HG02852 (cell line): ENCODE measurements at regions not wholly inside any gene's neighbourhood (a gene's known extent, or its start where the extent isn't known, plus 50 kb on each side); places are given as distances from the start of the nearest gene placed in this dataset.

ENCODE experiments used
- ATAC-seq: cut with Tn5 transposase; IDR thresholded peaks from one replicate; pipeline ENCODE4 v1.9.1; 2021; ENCODE audit warnings: mild to moderate bottlenecking, moderate library complexity; ENCODE audit not compliant: unreplicated experiment

GRCh38 chr5:2610986-2611385, 140.5 kb downstream of the IRX2 start:
- ATAC-seq: no peak

- no peak for ATAC-seq
Measured at GRCh38 chr5:2608391-2608790, 143.1 kb downstream of the IRX2 start.

GRCh38 chr5:2607598-2607997, 143.9 kb downstream of the IRX2 start:
- ATAC-seq: no peak

- no peak for ATAC-seq
Measured at GRCh38 chr5:2603272-2603575, 148.3 kb downstream of the IRX2 start.

- no peak for ATAC-seq
Measured at GRCh38 chr5:2602451-2603271, 148.8 kb downstream of the IRX2 start.

- ATAC-seq: no peak
Measured at GRCh38 chr5:2598503-2598902, 153.0 kb downstream of the IRX2 start.

GRCh38 chr5:2594701-2595100, 156.8 kb downstream of the IRX2 start:
- no peak for ATAC-seq

GRCh38 chr5:2592766-2593165, 158.7 kb downstream of the IRX2 start:
- ATAC-seq: no peak

- ATAC-seq: no peak
Measured at GRCh38 chr5:2591777-2592453, 159.6 kb downstream of the IRX2 start.

GRCh38 chr5:2588850-2589501, 162.5 kb downstream of the IRX2 start:
- ATAC-seq: no peak

GRCh38 chr5:2587189-2588031, 164.1 kb downstream of the IRX2 start:
- no peak for ATAC-seq

- no peak for ATAC-seq
Measured at GRCh38 chr5:2586016-2586715, 165.3 kb downstream of the IRX2 start.

- ATAC-seq: no peak
Measured at GRCh38 chr5:2584579-2585269, 166.8 kb downstream of the IRX2 start.

- ATAC-seq: no peak
Measured at GRCh38 chr5:2582507-2582906, 169.0 kb downstream of the IRX2 start.

- ATAC-seq: no peak
Measured at GRCh38 chr5:2582106-2582505, 169.4 kb downstream of the IRX2 start.

GRCh38 chr5:2581418-2581817, 170.1 kb downstream of the IRX2 start:
- no peak for ATAC-seq

GRCh38 chr5:2579126-2579525, 172.4 kb downstream of the IRX2 start:
- ATAC-seq: no peak

GRCh38 chr5:2577312-2578036, 174.0 kb downstream of the IRX2 start:
- no peak for ATAC-seq

- ATAC-seq: no peak
Measured at GRCh38 chr5:2576823-2577222, 174.7 kb downstream of the IRX2 start.
